ENCODE measurements at regions not wholly inside any gene's neighbourhood (a gene's known extent, or its start where the extent isn't known, plus 50 kb on each side); places are given as distances from the start of the nearest gene placed in this dataset.

GRCh38 chr9:89793124-89793495 lies 188.3 kb downstream of the GADD45G start (continued):
- TF ChIP-seq JUND (IDR thresholded peaks at IDR 0.05; ENCODE audit: low read length): no peak
- no peak for TF ChIP-seq CHD1 (IDR thresholded peaks at IDR 0.05; ENCODE audit: low read depth, low read length)
- no peak for TF ChIP-seq CEBPB (IDR thresholded peaks at IDR 0.05; ENCODE audit: low read depth, low read length)
- no peak for TF ChIP-seq POLR2A (IDR thresholded peaks at IDR 0.05; ENCODE audit: control extremely low read depth in 1 of 2, low read depth in 2 of 2, low read length in 2 of 2)

All from H1 (cell line).